Astrocyte (in vitro differentiated cells and primary cell): ENCODE measurements at regions not wholly inside any gene's neighbourhood (a gene's known extent, or its start where the extent isn't known, plus 50 kb on each side); places are given as distances from the start of the nearest gene placed in this dataset.

ENCODE experiments used
- CTCF ChIP-seq: IDR thresholded peaks from 2 replicates; pipeline ENCODE4 v1.5.1; 2011; ENCODE audit warnings: low read depth, mild to moderate bottlenecking, inconsistent platforms, low read length, moderate library complexity; ENCODE audit not compliant: insufficient read depth
- EZH2 ChIP-seq: IDR thresholded peaks from 2 replicates; pipeline ENCODE4 v1.6.1; 2012; ENCODE audit warnings: mild to moderate bottlenecking, low read length, inconsistent platforms; ENCODE audit not compliant: insufficient read depth

DNA sequence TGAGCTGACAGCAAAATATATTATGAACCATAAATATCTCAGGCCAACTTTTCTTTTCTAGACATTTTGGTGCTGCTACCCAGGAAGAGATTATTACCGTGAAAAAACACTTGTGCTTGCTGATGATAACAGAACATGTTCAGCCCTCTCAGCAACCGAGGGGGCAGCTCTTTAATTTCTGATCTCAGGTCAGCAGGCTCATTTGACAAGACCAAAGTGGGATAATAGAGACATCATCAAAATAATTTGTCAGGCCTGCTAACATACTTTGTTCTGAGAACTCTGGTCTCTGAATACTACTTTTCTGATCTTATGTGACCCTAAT is 645.9 kb upstream of the KCNMB2 start:
- TF ChIP-seq CTCF, result no peak
- TF ChIP-seq EZH2, result no peak
